ENCODE measurements at regions not wholly inside any gene's neighbourhood (a gene's known extent, or its start where the extent isn't known, plus 50 kb on each side); places are given as distances from the start of the nearest gene placed in this dataset.
"Not testable (repeated sequence)": the region's sequence is repeated elsewhere in the genome, so short reads cannot be mapped to it uniquely, and the experiment has no call there.

DNA sequence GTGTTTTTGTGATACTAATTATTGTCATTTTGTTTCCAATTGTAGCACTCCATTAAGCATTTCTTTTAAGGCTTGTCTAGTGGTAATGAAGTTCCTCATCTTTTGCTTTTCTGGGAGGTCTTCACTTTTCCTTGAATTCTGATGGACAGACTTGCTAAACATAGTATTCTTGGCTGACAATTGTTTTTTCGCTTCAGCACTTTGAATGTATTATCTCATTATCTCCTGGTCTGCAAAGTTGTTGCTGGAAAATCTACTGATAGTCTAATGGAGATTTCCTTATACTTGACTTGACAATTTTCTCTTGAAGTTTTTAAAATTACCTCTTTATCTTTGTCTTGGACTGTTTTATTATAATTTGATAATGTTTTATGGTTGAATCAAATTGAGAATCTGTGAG lies 147.5 kb downstream of the FAM174A start:
- DNase-seq (ENCODE audit: extremely low read depth, low read depth), result no peak
- TF ChIP-seq, protein P1, sequence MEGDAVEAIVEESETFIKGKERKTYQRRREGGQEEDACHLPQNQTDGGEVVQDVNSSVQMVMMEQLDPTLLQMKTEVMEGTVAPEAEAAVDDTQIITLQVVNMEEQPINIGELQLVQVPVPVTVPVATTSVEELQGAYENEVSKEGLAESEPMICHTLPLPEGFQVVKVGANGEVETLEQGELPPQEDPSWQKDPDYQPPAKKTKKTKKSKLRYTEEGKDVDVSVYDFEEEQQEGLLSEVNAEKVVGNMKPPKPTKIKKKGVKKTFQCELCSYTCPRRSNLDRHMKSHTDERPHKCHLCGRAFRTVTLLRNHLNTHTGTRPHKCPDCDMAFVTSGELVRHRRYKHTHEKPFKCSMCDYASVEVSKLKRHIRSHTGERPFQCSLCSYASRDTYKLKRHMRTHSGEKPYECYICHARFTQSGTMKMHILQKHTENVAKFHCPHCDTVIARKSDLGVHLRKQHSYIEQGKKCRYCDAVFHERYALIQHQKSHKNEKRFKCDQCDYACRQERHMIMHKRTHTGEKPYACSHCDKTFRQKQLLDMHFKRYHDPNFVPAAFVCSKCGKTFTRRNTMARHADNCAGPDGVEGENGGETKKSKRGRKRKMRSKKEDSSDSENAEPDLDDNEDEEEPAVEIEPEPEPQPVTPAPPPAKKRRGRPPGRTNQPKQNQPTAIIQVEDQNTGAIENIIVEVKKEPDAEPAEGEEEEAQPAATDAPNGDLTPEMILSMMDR (IDR thresholded peaks at IDR 0.05; ENCODE audit: low read depth, low read length), result no peak

- TF ChIP-seq, protein P1 (IDR thresholded peaks at IDR 0.05; ENCODE audit: low read depth, low read length), result no peak
- DNase-seq (ENCODE audit: extremely low read depth, low read depth), result no peak
Observed at GRCh38 chr5:100683881-100684280, 148.7 kb downstream of the FAM174A start.

- not testable (repeated sequence) for DNase-seq (ENCODE audit: extremely low read depth, low read depth)
Observed at GRCh38 chr5:100685122-100685521, 149.9 kb downstream of the FAM174A start.

DNA sequence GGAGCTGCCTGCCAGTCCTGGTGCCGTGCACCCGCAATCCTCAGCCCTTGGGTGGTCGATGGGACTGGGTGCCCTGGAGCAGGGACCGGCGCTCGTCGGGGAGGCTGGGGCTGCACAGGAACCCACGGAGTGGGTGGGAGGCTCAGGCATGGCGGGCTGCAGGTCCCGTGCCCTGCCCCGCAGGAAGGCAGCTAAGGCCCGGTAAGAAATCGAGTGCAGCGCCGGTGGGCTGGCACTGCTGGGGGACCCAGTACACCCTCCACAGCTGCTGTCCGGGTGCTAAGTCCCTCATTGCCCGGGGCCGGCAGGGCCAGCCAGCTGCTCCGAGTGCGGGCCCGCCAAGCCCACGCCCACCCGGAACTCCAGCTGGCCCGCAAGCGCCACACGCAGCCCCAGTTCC lies 153.7 kb downstream of the FAM174A start:
- not testable (repeated sequence) for DNase-seq (ENCODE audit: extremely low read depth, low read depth)

DNA sequence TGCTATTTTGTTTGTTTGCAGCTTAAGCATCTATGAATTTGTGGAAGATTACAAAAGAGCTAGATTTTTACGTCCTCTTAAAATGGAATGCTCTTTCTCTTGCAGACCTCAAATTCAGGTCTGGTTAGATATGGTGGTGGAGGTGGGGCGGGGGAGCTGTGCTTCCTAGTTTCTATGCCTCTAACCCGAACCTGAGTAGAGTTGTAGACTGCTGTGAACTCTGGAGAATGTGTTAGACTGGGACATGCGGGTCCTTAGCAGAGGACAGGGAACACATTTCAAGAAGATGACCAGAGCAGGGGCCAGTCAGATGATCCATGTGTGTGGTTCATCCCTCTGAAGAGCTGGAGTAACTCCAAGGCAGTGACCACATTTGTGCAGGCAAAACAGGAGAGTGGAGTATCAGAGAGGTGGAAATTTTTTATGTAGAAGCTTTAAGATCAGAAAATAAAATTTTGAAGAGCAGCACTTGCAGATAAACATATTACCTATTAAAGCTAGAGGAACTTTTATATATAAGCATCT lies 154.9 kb downstream of the FAM174A start:
- DNase-seq (ENCODE audit: extremely low read depth, low read depth), result no peak
- TF ChIP-seq, protein P1 (IDR thresholded peaks at IDR 0.05; ENCODE audit: low read depth, low read length), result no peak

- DNase-seq (ENCODE audit: extremely low read depth, low read depth), result no peak
- TF ChIP-seq, protein P1 (IDR thresholded peaks at IDR 0.05; ENCODE audit: low read depth, low read length), result no peak
Observed at GRCh38 chr5:100691085-100691484, 155.9 kb downstream of the FAM174A start.

DNA sequence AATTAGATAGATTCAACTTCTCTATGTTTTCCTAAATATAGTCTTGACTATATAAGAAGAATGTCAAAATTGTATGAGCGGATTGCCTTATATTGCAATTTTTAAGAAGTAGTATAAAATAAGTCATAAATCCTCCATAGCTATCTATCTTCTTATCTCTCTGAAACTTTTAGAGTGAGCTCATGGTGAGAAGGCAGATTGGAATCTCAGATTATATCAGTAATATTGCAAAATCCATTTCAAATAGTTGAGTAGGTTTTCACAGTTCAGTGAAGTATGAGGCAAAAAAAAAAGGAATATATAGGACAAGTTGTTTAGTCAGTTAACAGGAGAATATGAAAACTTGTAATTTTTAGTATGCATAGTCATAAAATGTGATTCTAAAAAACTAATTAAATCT lies 156.4 kb downstream of the FAM174A start:
- DNase-seq (ENCODE audit: extremely low read depth, low read depth), result no peak
- TF ChIP-seq, protein P1 (IDR thresholded peaks at IDR 0.05; ENCODE audit: low read depth, low read length), result no peak

DNA sequence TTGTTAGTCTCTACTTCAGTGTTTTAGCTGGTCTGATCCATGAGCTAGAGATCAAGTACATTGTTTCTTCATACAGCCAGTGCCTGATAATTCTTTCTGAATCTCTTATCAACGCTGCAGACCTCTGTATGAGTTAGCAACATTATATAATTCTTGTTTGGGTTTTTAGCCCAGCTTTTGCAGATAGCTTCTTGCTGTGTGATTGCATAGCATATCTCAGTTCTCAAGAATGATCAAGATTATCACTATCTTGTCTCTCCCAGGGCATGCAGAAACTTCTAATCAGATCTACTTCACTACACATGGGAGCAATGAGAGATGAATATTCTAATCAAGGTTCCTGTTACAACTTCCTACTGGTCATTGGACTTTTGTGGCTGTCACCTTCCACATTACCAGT lies 158.3 kb downstream of the FAM174A start:
- TF ChIP-seq, protein P1 (IDR thresholded peaks at IDR 0.05; ENCODE audit: low read depth, low read length), result no peak
- no peak for DNase-seq (ENCODE audit: extremely low read depth, low read depth)

All from AG09319 (cell line).